WTC11 (cell line): ENCODE measurements at regions not wholly inside any gene's neighbourhood (a gene's known extent, or its start where the extent isn't known, plus 50 kb on each side); places are given as distances from the start of the nearest gene placed in this dataset.

Source experiments
- ATAC-seq: fragments of 200-7000 bp; cut with Tn5 transposase; 2 replicates; pipeline ENCODE4 v1.10.0; 2021; ENCODE audit warnings: mild to moderate bottlenecking, moderate library complexity
- CTCF ChIA-PET: fragments of 300-600 bp; sonication (Branson Sonifier 250); formaldehyde crosslinking; loops from one replicate; lab custom pipeline; 2021; ENCODE audit warnings: antibody characterized with exemption; lab: Charles Lee
- POLR2A ChIA-PET: fragments of 350-600 bp; sonication (Branson Sonifier 250); formaldehyde crosslinking; loops from one replicate; lab custom pipeline; 2021; ENCODE audit warnings: antibody characterized with exemption; lab: Charles Lee
- DNase-seq: peaks from one replicate; pipeline ENCODE4 v3.0.0; 2021; ENCODE audit warnings: low spot score
- H3K27ac Mint-ChIP-seq: 2 replicates; pipeline ENCODE4 v1.8.0; 2021; ENCODE audit warnings: mixed read lengths
- H3K27me3 Mint-ChIP-seq: 2 replicates; pipeline ENCODE4 v1.8.0; 2021; ENCODE audit warnings: low read depth, mild to moderate bottlenecking, moderate library complexity, mixed read lengths
- H3K36me3 Mint-ChIP-seq: 2 replicates; pipeline ENCODE4 v1.8.0; 2021; ENCODE audit warnings: mixed read lengths
- H3K4me1 Mint-ChIP-seq: 2 replicates; pipeline ENCODE4 v1.8.0; 2022; ENCODE audit warnings: mixed read lengths
- H3K4me3 Mint-ChIP-seq: 2 replicates; pipeline ENCODE4 v1.8.0; 2021; ENCODE audit warnings: mild to moderate bottlenecking, moderate library complexity, mixed read lengths
- H3K9me3 Mint-ChIP-seq: 2 replicates; pipeline ENCODE4 v1.8.0; 2021; ENCODE audit warnings: mixed read lengths
- CTCF ChIP-seq: fragments of 200-600 bp; IDR thresholded peaks from 2 replicates; pipeline ENCODE4 v1.8.0; 2022; ENCODE audit warnings: antibody characterized with exemption
- E2F1 ChIP-seq: sonication (generic); formaldehyde crosslinking; IDR thresholded peaks from 2 replicates; pipeline ENCODE4 v1.8.0; 2022; ENCODE audit warnings: mild to moderate bottlenecking, missing genetic modification reagents
- EMX1 ChIP-seq: fragments of 250-450 bp; sonication (Bioruptor Pico); IDR thresholded peaks from 2 replicates; pipeline ENCODE4 v1.8.0; 2021; ENCODE audit warnings: mild to moderate bottlenecking
- FOXJ3 ChIP-seq: sonication (generic); formaldehyde crosslinking; IDR thresholded peaks from 2 replicates; pipeline ENCODE4 v1.9.0; 2021; ENCODE audit warnings: missing genetic modification reagents, mild to moderate bottlenecking, borderline replicate concordance
- GABPB1 ChIP-seq: sonication (generic); formaldehyde crosslinking; IDR thresholded peaks from 2 replicates; pipeline ENCODE4 v1.8.1; 2023; ENCODE audit warnings: mild to moderate bottlenecking, missing genetic modification reagents
- IRF2 ChIP-seq: sonication (generic); formaldehyde crosslinking; IDR thresholded peaks from 2 replicates; pipeline ENCODE4 v1.8.0; 2022; ENCODE audit warnings: low read depth, missing genetic modification reagents, borderline replicate concordance
- MAX ChIP-seq: sonication (generic); formaldehyde crosslinking; IDR thresholded peaks from 2 replicates; pipeline ENCODE4 v1.8.0; 2022; ENCODE audit warnings: mild to moderate bottlenecking, missing genetic modification reagents
- MXD4 ChIP-seq: fragments of 250-450 bp; sonication (Bioruptor Pico); IDR thresholded peaks from 2 replicates; pipeline ENCODE4 v1.8.0; 2021; ENCODE audit warnings: mild to moderate bottlenecking, moderate library complexity, borderline replicate concordance
- NFATC4 ChIP-seq: fragments of 250-450 bp; sonication (Bioruptor Pico); IDR thresholded peaks from 2 replicates; pipeline ENCODE4 v1.9.0; 2021; ENCODE audit warnings: mild to moderate bottlenecking
- OVOL2 ChIP-seq: fragments of 250-450 bp; sonication (Bioruptor Pico); IDR thresholded peaks from 2 replicates; pipeline ENCODE4 v1.9.0; 2021; ENCODE audit warnings: mild to moderate bottlenecking, borderline replicate concordance
- SMAD3 ChIP-seq: sonication (generic); formaldehyde crosslinking; IDR thresholded peaks from 2 replicates; pipeline ENCODE4 v1.8.0; 2022; ENCODE audit warnings: missing genetic modification reagents, mild to moderate bottlenecking, borderline replicate concordance
- ZNF532 ChIP-seq: fragments of 250-450 bp; sonication (Bioruptor Pico); IDR thresholded peaks from 2 replicates; pipeline ENCODE4 v1.9.0; 2021; ENCODE audit warnings: mild to moderate bottlenecking, borderline replicate concordance
- TF ChIP-seq, protein P1 (sequence below): sonication (generic); formaldehyde crosslinking; IDR thresholded peaks from 2 replicates; pipeline ENCODE4 v1.8.1; 2023; ENCODE audit warnings: mild to moderate bottlenecking, missing genetic modification reagents
- TF ChIP-seq, protein P2 (sequence below): fragments of 250-450 bp; sonication (Bioruptor Pico); IDR thresholded peaks from 2 replicates; pipeline ENCODE4 v2.1.2; 2022; ENCODE audit warnings: mild to moderate bottlenecking, moderate library complexity
- TF ChIP-seq, protein P3 (sequence below): sonication (generic); formaldehyde crosslinking; IDR thresholded peaks from 2 replicates; pipeline ENCODE4 v1.8.1; 2022; ENCODE audit warnings: mild to moderate bottlenecking, moderate library complexity, missing genetic modification reagents
- TF ChIP-seq, protein P4 (sequence below): sonication (generic); formaldehyde crosslinking; IDR thresholded peaks from 2 replicates; pipeline ENCODE4 v1.8.1; 2023; ENCODE audit warnings: mild to moderate bottlenecking, missing genetic modification reagents, borderline replicate concordance

GRCh38 chr14:65267856-65268255 is 144.7 kb upstream of the FUT8 start:
- no peak for DNase-seq
- Mint-ChIP-seq H3K4me3 (no peak overlapping the region), H3K9me3 (no peaks in the 10 kb centered on the region), H3K27me3 (no peaks in the 10 kb centered on the region; the same call in 1 of the 2 replicates), H3K36me3 (no peaks in the 10 kb centered on the region)
- ChIA-PET POLR2A (no interaction called here), CTCF (no interaction called here)
- TF ChIP-seq, protein P1, sequence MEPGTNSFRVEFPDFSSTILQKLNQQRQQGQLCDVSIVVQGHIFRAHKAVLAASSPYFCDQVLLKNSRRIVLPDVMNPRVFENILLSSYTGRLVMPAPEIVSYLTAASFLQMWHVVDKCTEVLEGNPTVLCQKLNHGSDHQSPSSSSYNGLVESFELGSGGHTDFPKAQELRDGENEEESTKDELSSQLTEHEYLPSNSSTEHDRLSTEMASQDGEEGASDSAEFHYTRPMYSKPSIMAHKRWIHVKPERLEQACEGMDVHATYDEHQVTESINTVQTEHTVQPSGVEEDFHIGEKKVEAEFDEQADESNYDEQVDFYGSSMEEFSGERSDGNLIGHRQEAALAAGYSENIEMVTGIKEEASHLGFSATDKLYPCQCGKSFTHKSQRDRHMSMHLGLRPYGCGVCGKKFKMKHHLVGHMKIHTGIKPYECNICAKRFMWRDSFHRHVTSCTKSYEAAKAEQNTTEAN (CRISPR knock-in tag), result no peak
- TF ChIP-seq FOXJ3 (CRISPR knock-in tag), result no peak
- no peak for TF ChIP-seq MAX (CRISPR knock-in tag)
- TF ChIP-seq EMX1 (CRISPR knock-in tag), result no peak
- no peak for TF ChIP-seq MXD4 (CRISPR knock-in tag)
- TF ChIP-seq IRF2 (CRISPR knock-in tag), result no peak
- TF ChIP-seq SMAD3 (CRISPR knock-in tag), result no peak
- no peak for TF ChIP-seq GABPB1 (CRISPR knock-in tag)
- TF ChIP-seq, all 79 proteins: peak for 0
- no peak overlapping the region for H3K27ac Mint-ChIP-seq
- no peaks in the 10 kb centered on the region for H3K4me1 Mint-ChIP-seq
- no peak for ATAC-seq

DNA sequence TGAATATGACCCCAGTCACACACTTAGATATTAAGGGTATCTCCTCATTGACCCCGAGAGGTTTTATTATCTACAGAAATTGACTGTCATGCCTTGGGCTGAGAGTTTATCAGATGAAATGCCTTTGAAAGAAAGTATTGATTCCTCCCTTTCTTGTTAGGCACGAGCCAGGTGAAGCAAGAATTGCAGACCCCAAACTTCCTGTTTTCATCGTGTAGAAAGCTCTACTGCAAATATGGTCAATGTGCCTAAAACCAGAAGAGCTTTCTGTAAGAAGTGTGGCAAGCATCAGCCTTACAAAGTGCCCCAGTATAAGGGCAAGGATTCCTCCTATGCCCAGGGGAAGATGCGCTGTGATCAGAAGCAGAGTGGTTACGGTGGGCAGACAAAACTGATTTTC is 143.9 kb upstream of the FUT8 start:
- H3K27me3 Mint-ChIP-seq, result no peaks in the 10 kb centered on the region; the same call in 1 of the 2 replicates
- ChIA-PET CTCF (no interaction called here), POLR2A (no interaction called here)
- H3K9me3 Mint-ChIP-seq, result no peaks in the 10 kb centered on the region
- ATAC-seq, result no peak
- H3K4me3 Mint-ChIP-seq, result no peak overlapping the region
- H3K27ac Mint-ChIP-seq, result no peak overlapping the region
- DNase-seq, result no peak
- H3K4me1 Mint-ChIP-seq, result no peaks in the 10 kb centered on the region
- no peaks in the 10 kb centered on the region for H3K36me3 Mint-ChIP-seq
- TF ChIP-seq E2F1 (no peak), CTCF (no peak), GABPB1 (CRISPR knock-in tag) (no peak), ZNF532 (CRISPR knock-in tag) (no peak), FOXJ3 (CRISPR knock-in tag) (no peak), OVOL2 (CRISPR knock-in tag) (no peak), NFATC4 (CRISPR knock-in tag) (no peak)
- TF ChIP-seq, protein P2, sequence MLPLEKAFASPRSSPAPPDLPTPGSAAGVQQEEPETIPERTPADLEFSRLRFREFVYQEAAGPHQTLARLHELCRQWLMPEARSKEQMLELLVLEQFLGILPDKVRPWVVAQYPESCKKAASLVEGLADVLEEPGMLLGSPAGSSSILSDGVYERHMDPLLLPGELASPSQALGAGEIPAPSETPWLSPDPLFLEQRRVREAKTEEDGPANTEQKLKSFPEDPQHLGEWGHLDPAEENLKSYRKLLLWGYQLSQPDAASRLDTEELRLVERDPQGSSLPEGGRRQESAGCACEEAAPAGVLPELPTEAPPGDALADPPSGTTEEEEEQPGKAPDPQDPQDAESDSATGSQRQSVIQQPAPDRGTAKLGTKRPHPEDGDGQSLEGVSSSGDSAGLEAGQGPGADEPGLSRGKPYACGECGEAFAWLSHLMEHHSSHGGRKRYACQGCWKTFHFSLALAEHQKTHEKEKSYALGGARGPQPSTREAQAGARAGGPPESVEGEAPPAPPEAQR (CRISPR knock-in tag), result no peak
- TF ChIP-seq, protein P3, sequence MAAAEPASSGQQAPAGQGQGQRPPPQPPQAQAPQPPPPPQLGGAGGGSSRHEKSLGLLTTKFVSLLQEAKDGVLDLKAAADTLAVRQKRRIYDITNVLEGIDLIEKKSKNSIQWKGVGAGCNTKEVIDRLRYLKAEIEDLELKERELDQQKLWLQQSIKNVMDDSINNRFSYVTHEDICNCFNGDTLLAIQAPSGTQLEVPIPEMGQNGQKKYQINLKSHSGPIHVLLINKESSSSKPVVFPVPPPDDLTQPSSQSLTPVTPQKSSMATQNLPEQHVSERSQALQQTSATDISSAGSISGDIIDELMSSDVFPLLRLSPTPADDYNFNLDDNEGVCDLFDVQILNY (CRISPR knock-in tag), result no peak
- TF ChIP-seq, protein P4, sequence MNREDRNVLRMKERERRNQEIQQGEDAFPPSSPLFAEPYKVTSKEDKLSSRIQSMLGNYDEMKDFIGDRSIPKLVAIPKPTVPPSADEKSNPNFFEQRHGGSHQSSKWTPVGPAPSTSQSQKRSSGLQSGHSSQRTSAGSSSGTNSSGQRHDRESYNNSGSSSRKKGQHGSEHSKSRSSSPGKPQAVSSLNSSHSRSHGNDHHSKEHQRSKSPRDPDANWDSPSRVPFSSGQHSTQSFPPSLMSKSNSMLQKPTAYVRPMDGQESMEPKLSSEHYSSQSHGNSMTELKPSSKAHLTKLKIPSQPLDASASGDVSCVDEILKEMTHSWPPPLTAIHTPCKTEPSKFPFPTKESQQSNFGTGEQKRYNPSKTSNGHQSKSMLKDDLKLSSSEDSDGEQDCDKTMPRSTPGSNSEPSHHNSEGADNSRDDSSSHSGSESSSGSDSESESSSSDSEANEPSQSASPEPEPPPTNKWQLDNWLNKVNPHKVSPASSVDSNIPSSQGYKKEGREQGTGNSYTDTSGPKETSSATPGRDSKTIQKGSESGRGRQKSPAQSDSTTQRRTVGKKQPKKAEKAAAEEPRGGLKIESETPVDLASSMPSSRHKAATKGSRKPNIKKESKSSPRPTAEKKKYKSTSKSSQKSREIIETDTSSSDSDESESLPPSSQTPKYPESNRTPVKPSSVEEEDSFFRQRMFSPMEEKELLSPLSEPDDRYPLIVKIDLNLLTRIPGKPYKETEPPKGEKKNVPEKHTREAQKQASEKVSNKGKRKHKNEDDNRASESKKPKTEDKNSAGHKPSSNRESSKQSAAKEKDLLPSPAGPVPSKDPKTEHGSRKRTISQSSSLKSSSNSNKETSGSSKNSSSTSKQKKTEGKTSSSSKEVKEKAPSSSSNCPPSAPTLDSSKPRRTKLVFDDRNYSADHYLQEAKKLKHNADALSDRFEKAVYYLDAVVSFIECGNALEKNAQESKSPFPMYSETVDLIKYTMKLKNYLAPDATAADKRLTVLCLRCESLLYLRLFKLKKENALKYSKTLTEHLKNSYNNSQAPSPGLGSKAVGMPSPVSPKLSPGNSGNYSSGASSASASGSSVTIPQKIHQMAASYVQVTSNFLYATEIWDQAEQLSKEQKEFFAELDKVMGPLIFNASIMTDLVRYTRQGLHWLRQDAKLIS, result no peak
